Stimulated activated CD8-positive, alpha-beta memory T cell treated with anti-CD3 and anti-CD28 coated beads, Interleukin-2, amount 100 ng/mL, for 48 hours (primary cell): ENCODE measurements at regions not wholly inside any gene's neighbourhood (a gene's known extent, or its start where the extent isn't known, plus 50 kb on each side); places are given as distances from the start of the nearest gene placed in this dataset.
"Not testable (repeated sequence)": the region's sequence is repeated elsewhere in the genome, so short reads cannot be mapped to it uniquely, and the experiment has no call there.

ENCODE experiments used
- DNase-seq, 2 donors: peaks; one replicate each; pipeline ENCODE4 v3.0.0-alpha.2; 2020; ENCODE audit warnings: low read depth in 2 of 2

GRCh38 chr2:129490641-129491040 is 488.8 kb upstream of the RAB6C start:
- no peak for DNase-seq

DNA sequence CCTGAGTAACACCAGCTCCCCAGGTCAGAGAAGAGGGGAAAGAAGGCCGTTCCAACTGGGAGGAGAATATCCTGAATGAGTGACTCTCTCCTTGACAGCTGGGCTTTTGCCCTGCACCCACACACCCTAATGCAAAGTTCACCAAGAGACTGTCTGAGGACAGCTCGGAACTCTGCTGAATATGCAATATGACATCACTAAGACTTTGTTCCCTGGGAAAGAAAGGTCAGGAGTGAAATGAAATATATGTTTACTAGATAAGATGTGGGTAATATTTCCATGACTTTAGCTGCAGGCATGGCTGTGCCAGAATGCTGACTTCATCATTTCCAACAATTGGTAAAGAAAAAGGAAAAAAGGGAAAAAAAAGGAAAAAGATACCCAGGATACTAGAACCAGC is 488.2 kb upstream of the RAB6C start:
- no peak for DNase-seq

DNA sequence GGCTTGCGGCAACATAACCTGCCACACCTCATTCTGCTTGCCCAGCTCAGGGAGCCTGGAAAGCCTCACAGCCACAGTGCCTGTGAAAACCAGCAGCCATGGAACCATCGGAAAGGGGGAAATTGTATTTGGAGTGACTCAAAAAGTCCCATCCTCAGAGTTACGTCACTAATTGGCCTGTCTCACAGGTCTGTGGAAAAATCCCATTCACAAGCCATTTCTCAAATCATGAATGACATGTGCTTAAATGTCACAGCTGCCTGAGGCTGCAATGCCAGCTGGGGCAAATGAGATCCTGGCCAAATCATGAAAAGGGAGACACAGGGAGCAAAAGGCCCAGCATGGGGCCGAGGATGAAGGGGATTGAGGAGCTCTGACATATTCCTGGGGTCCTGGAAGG is 486.9 kb upstream of the RAB6C start:
- no peak for DNase-seq

GRCh38 chr2:129499747-129500146 is 479.7 kb upstream of the RAB6C start:
- no peak for DNase-seq

DNA sequence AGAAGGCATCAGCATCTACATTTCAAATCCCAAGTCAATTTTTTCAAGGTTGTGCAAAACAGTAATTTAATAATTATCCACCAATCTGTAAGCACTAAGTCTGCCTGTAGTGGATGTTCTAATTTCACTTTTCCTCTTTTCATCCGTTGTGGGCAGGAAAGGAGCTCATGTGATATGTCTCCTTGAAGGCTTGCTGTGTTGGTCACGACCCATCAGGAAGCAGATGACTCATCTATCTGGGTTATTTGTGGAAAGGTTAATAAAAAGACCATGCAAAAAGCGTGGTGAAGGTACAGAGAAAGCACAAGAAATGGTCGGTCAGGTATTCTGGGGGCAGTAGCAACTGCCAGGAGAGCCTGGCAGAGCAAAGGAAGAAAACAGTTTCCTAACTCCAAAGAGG is 476.7 kb upstream of the RAB6C start:
- DNase-seq: no peak

- no peak for DNase-seq
Measured at GRCh38 chr2:129504646-129505045, 474.8 kb upstream of the RAB6C start.

- no peak for DNase-seq
Measured at GRCh38 chr2:129518937-129519336, 460.5 kb upstream of the RAB6C start.

DNA sequence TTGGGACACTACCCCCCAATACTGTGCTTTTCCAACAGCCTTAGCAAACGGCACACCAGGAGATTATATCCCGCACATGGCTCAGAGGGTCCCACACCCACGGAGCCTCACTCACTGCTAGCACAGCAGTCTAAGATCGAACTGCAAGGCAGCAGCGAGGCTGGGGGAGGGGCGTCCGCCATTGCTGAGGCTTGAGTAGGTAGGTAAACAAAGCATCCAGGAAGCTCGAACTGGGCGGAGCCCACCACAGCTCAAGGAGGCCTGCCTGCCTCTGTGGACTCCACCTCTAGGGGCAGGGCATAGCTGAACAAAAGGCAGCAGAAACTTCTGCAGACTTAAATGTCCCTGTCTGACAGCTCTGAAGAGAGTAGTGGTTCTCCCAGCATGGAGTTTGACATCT is 447.3 kb upstream of the RAB6C start:
- not testable (repeated sequence) for DNase-seq

DNA sequence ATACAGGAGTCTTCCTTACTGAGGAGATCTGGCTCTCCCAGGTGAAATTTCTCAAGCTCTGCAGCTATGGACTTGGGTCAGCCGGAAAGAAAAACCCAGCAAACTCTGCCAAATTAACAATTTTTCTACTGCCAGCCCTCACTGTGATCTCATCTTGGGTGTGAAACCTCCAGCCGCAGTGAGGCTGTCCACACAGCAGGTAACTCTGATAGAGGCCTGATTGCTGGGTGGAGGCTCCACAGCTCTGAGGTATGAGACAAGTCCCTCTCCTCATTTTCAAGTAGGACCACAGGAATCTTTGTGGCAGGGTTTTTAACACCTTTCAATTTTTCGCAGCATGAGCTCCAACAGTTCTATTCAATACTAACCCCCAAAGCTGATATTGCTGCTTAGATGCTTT is 430.6 kb upstream of the RAB6C start:
- DNase-seq: no peak

DNA sequence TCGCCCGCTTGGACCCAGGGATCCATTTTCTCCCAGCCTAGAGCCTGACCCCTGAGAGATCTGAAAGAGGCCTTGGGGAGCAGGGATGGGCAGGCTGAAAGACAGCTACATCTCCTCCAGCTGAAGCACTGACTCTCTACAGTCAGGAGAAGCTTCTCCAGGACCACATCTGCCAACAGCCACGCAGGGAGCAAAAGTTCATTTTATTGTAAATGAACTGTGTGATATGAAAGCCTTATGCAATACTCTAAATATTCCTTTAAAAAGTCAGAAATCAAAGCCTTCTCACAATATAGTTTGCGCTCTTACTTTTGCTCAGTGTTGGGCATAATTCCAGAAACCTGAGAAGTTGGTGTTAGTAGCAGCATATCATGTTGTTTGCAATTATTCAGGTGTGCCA is 428.9 kb upstream of the RAB6C start:
- DNase-seq: no peak

DNA sequence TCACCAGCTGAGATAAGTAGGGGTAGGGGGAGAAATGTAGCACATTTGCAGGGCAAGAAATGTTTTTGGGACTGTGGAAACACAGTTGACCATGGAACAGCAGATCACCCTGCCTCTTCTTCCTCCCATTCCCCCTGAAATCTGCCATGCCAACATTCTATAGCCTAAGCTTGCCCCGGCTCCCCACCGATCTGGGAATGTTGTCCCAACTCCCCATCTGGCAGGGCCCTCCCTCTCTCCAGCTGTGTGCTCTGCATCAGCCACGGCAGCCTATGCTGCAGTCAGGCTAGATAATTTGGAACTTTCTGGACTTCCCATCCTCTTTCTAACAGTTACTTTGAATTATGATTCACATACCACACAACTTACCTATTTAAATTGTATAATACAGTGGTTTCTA is 425.1 kb upstream of the RAB6C start:
- DNase-seq: no peak

DNA sequence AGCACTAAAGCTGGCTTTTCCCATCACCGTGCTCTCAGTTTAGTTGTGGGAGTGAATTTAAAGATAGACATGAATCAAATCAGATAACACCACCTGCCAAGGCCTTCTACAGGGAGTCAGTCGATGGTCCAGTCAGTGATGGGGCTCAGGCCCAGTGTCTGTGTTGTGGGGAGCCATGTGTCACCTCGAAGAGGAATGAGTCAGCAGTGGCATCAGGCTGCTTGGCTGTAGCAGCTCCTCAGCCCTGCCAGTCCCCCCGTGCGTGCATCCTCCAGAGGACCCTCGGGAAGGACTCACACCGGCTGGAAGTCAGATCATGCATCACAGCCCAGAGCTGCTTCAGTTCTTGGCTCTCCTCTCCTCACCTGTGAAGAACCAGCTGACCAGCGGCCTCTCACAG is 420.4 kb upstream of the RAB6C start:
- no peak for DNase-seq

DNA sequence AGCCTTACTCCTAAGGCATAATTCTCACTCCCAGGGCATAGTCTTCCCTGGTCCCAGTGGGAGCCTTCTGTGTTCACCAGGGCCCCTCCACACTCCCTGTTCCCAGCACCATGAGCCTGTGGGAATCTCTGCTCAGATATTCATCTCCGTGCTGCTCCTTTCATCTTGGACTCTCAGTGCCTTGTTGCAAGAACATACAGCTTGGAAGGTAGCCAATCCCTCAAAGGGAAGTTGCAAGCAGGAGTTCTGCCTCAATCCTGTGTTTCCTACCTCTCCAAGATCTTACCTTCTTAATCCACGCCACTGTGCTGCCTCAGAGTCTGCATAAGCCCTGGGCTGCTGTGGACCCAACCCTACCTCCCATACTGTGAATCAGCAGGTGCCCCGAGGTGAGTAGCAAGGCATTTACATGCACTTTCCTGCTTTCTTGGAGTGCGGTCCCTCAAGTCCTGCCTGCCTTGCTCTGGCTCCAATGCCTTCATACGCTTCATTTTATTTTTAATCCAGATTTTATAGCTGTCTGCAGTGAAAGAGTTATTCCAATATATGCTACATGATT is 413.8 kb upstream of the RAB6C start:
- no peak for DNase-seq

GRCh38 chr2:129570812-129571211 is 408.7 kb upstream of the RAB6C start:
- not testable (repeated sequence) for DNase-seq

DNA sequence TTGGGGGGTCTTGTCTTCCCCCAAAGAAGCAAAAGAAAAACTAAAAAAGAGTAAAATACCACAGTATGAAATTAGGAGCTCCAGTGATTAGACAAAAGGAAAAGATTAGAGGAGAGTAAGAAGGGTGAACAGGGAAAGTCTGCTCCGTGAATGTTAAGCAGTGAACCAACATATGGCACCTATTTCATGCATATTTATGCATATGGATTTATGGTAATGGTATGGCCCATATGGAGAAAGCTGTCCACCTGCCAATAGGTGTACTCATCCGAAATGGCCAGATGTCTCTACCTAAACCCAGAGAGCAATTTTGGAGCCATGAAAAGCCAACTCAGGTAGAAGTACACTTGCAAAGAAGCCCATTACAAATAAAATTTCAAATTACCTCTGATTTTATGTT is 404.0 kb upstream of the RAB6C start:
- no peak for DNase-seq

- DNase-seq: no peak
Measured at GRCh38 chr2:129575880-129576279, 403.6 kb upstream of the RAB6C start.

- no peak for DNase-seq
Measured at GRCh38 chr2:129580001-129580400, 399.5 kb upstream of the RAB6C start.

DNA sequence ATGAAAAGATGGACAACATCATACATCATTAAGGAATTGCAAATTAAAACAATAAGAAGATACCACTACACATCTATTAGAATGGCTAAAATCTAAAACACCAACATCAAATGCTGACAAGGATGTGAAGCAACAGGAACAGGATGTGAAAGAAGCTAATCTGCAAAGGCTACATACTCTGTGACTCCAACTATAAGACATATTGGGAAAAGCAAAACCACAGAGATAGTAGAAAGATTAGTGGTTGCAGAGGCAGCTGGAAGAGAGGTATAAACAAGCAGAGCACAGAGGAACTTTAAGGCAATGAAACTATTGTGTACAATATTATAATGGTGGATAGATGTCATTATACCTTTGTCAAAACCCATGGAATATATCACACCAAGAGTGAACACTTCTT is 393.7 kb upstream of the RAB6C start:
- DNase-seq: no peak

GRCh38 chr2:129587426-129588064 is 391.9 kb upstream of the RAB6C start:
- no peak for DNase-seq

GRCh38 chr2:129604560-129604959 is 374.9 kb upstream of the RAB6C start:
- no peak for DNase-seq

DNA sequence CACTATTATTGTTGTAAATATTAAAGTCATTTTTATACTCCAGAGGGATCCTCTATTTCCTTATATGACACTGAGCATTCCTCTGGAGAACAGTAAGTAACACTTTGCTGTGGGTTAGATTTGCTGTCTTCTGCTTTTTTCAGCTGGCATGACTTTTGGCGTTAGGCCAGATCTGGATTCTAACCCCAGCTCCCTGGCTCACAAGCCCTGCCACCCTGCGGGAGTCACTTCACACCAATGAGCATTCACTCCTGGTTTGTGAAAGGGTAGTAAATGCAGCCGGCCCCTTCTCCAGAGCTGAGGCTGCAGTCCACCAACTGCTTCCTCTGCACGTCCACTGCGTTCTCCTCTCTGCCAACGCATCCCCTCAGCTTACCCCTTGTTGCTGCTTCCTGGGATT is 373.8 kb upstream of the RAB6C start:
- DNase-seq: no peak

DNA sequence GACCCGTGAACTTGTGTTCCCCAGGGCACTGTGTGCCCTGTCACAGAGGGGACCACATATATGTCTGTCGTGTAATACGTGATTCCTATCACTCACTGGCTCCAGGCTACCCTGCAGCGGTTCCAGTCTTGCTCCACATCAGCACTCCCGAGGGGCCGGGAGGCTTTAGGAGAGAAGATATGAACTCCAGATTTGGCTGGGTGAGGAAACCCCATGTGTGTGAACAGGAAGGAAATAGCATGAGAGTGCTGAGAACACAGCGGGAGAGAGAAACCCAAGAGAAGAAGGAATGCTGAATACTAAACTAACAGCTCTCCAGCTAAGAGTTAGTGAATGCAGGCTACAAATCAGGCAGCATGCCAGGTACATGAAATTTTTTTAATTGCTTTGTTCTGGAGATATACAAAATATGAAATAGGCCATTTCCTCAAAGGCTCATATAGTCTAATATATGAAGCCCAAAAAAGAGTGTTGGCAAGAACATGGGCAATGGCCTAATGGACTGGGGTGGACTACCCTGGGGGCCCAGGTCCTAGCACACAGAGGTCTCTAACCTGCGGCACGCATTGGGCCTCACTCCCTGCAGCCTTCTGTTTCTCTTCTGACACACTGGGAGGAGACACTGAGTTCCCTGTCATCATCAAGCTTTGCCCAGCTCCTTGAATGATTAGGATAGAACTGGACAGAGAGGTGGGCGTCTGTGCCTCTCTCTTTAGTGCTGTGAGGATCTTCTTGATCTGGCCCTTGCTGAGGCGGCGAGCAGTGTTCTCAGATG is 372.8 kb upstream of the RAB6C start:
- DNase-seq: no peak

GRCh38 chr2:129609224-129609623 is 370.2 kb upstream of the RAB6C start:
- DNase-seq: no peak
